SKM-1 treated with dmso at 0.1 percent for 144 hours (cell line): ENCODE measurements at regions not wholly inside any gene's neighbourhood (a gene's known extent, or its start where the extent isn't known, plus 50 kb on each side); places are given as distances from the start of the nearest gene placed in this dataset.
"Not testable (repeated sequence)": the region's sequence is repeated elsewhere in the genome, so short reads cannot be mapped to it uniquely, and the experiment has no call there.

Experiments used
- DNase-seq: peaks from one replicate; lab custom pipeline; 2025; ENCODE audit not compliant: unreplicated experiment; lab: John Stamatoyannopoulos, UW

DNA sequence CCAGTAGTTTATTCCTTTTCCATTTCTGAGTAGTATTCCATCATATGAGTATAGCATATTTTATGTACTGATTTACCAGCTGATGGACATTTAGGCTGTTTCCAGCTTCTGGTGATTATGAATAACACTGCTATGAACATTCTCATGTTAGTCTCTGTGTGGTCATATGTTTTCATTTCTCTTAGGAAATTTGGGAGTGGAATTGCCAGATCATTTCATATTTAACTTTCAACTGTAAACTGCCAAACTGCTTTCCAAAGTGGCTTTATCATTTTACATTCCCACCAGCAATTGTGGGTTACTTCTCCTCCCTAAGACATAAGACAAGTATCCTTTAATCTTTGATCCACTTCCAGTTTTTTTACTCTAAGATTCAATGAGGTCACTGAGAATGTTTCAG lies 85.7 kb upstream of the RALGPS2 start:
- DNase-seq: no peak

DNA sequence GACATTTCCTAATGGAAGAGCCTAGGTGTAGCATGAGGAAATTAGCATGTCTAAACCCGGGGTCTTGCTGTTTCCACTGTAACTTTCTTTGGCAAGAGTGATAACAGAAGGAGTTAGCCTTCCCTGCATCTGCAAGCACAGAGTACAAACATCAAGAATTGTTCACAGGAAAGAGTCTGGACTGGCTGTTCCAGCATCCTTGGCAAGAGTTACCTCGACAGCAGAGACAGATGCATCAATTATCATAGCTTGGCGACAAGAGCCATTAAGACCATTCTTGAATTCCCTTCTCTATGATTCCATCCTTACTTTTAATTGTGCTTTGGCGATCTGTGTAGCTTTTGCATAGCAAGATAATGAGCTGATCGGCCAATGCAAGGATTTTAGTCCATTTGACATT lies 82.8 kb upstream of the RALGPS2 start:
- DNase-seq: no peak

DNA sequence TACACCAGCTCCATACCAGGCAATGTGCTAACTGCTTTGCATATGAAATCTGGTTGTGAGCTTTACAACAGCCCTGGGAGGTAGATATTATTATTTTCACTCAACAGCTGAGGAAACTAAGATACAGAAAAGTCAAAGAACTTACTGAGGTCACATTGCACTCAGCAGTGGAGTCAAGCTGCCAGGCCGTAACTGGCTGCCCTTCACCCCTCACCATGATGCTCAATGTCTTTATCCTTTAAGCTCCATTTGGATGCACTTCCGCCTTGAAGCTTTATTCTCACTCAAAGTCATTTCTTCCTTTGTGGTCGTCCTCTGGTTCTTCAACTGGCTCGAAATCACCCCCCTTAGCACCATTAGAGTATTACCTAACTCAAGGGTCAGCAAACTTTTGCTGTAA lies 81.7 kb upstream of the RALGPS2 start:
- DNase-seq: no peak

DNA sequence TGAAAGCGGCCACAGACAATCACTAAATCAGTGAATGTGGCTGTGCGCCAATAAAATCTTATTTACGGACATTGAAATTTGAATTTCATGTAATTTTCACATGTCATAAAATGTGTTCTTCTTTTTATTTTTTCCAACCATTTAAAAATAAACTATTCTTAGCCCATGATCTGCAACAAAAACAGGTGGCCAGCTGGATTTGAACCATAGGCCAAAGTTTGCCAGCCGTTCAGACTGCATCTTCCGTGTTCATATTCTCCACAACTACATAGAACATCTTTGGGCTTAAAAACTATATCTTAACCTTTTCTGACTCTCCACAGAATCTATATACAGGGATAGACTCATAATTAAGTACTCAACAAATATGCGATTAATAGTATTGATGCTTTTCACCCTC lies 81.2 kb upstream of the RALGPS2 start:
- no peak for DNase-seq

DNA sequence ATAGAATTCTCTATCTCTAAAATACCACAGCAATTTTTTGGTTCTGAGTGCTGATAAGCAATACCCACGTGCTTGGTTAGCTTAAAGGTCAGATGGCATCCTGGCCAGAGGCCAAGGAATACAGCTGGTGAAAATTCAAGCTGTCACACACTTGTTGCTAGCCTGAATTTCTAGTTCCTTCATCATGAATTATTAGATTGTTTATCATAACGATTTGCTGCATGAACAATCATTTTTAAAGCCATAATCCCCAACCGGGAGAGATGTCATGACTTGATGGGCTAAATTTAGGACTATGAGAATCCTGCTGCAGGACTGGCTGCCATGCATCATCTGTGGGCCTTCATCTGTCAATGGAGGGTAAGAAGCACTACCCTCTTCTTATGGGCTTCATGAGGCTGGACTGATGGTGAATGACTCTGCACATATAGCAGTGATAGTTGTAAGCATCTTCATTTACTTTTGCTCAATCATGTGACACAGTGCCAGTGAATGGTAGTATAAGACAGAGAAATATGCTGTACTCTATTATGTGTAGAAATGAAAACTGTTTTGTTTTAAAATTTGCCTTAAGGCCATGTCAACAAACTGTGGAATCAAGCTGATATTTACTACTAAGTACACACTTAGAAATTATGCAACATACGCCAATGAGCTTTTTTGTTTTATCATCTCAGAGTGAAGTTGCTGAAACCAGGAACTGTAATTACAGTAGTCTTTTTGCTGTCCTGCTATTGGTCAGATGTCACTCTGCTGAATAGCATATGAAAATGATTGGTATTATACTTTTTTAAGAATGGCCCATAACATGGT lies 80.5 kb upstream of the RALGPS2 start:
- DNase-seq: no peak

DNA sequence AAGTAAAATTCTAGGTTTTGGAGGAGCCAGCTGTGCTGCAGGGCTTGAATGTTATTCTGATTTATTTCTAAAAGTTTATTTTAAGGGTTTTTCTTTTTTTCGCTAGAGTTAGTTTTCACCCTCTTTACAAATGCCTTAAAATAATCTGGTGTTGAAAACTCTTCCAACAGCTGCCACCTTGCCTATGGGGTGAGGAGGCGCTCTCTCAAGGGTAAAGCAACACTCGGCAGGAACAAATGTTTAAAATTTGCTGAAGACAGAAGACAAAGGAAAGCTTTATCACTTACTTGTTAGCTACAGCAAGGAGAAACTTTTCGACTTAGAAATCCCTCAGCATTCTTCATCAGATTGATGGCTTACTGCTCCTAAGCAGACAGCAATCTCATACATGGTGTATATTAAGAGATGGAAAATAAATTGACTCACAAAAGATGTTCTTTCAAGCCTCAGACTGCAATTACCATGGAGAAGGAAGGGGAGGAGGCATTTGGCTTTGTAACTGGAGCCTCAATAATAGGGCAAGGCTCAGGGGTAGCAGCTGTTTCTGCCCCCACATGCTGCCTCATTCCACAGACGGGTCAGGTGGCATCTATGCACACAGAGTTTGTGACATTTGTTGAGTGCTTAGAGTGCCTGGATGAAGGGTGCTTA lies 79.8 kb upstream of the RALGPS2 start:
- no peak for DNase-seq

DNA sequence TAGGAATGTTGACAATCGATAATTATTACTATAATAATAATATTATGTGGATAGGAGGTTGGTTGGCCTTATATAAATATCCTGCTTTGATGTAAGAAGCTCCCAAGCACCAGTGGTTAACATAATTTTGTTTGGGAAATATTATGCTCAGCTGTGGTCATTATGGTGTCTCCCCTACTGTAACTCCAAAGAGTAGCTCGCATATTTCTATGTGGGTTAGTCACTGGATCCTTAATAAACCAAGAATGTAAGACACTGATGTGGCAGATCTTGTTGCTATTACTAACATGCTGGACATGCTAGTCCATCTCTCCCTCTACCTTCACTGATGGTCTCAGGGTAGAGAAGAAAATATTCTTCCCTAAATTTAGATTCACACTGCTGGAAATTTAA lies 79.2 kb upstream of the RALGPS2 start:
- DNase-seq: no peak

DNA sequence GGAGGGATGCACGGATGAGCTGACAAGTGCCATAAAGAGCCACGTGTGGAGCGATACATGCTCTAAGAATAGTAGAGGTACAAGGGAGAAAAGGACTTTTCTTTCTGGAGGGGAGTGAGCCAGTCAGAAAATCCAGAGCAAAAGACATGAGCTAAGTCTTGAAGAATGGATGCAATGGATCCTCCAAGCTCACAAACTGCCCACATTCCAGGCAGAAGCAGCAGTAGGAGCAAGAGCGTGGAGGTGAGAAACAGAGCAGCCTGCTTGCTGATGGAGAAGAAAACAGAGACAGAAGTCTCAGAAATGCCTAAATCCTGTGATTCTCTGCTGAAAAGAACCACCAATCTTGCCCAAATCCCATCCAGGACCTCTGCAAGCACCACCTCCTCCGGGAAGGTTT lies 78.2 kb upstream of the RALGPS2 start:
- no peak for DNase-seq

DNA sequence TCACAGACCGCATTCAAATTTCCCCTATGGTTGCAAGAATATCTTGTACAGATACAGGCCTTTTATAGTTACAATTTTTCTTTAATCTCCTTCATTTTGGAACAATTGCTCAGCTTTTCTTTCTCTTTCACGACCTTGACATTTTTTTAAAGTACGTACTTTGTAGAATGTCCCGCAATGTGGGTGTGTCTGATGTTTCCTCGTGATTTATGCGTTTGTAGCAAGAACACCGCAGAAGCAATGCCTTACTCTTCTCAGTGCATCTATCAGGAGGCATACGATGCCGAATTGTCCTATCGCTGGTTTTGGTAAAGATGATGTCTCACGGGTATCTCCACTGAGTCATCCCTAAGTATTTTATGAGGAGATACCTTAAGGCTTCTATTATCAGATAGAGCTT lies 76.9 kb upstream of the RALGPS2 start:
- DNase-seq: no peak

DNA sequence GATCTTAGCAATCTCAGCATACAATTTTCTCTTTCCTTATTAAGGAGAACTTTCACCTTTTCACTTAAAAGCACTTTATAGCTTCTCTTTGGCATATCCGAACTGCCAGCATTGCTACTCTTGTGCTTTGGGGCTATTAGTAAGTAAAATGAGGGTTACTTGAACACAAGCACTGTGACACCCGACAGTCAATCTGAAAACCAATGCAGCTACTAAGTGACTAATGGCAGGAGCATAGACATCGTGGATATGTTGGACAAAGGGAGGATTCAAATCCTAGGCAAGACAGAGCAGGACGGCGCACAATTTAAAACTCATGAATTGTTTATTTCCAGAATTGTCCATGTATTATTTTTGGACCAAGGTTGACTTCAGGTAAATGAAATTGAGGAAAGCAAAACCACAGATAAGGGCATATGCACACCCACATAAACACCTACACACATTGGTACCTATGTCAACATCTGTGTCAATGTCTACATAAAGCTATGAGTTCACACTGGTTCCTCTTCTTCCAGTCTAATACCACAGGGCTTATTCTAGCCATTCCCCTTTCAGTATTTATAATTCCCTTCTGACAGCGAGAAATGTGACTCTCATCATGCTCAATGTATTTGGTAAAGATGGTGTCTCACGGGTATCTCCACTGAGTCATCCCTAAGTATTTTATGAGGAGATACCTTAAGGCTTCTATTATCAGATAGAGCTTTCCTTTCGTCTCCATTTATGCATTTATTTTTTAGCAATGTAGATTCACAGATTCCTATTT lies 75.3 kb upstream of the RALGPS2 start:
- DNase-seq: no peak

DNA sequence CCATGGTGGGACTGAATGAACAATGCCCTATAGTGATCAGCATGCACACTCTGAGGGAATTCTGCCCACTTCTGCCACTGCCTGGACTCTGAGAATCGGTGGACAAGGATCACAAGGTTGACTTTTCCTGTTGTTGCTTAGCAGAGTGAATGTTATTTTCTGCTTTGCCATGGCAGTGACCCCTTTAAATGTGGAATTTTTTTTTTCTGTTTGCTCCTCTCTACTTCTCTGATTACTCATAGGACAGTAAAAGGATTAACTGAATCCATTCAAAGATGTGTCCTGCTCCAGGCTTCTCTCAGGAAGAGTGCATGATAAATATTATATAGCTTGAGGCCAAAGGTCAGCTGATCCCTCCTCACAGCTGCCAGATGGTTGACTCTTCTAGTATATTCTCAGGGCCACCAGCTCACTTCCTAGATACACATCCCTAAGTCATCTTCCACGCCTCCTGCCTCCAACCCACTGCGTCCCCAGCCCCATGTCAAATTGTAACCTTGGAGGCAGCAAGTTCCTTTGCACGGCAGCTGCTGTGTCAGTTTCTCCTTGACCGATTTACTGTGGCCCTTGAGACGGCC lies 74.0 kb upstream of the RALGPS2 start:
- DNase-seq: no peak

DNA sequence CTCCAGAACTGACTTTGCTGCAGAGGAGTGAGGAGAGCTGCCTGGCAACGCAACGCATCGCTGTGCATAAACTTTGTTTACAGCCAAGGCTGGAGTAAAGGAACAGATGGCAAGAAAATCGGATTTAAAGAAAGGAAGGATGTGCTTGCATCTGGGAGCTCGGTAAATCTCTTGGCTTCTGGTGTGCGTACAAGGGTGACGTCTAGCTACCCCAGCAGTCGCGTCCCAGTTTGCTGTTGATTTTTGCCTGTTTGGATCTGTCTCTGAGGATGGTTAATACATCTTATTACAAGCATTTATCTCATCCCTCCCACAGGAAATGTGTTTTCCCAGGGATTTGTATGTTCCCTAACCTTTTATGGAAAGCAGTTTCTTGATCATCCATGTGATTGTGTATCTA lies 73.3 kb upstream of the RALGPS2 start:
- DNase-seq: no peak

DNA sequence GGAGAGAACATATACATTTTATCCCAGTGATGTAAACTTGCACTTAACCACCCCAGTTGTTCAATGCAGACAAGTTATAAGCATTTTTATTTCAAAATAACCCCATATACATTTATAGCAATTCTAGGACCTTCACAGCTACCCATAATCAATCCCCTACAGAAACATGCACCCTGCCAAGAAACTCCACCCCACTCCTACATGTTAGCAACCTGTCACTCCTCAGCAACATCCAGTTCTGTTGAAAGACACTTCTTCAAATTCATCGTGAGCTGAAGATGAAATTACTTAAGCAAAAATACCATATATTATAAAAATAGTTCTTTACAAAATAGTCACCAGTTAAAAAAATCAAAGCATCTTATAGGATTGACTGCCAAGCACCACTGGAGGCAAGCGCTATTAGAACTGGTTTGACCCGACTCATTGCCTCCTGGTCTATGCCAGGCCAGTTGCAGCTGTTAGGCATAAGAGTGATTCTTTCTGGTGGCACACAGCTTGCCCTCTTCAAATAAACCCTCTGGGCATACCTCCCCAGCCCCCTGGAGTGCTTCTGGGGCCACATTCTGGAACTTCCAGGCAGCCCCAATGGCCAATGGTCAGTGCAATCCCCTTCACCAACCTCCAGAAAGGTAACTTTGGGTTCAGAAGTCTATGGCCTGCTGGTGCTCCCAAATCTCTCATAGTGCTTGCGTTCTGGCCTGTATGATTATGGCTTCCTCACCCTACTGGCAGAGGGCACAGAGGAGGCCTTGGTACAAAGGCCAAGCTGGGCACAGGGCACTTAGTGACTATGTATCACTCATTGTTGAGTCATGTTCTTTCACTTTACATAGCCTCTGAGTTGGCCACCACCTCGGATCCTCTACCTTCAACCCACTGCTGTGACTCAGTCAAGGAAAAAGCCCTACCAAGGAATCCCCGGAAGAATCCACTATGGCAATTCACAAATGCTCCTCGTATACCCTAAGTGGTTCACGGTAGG lies 72.2 kb upstream of the RALGPS2 start:
- DNase-seq: no peak

DNA sequence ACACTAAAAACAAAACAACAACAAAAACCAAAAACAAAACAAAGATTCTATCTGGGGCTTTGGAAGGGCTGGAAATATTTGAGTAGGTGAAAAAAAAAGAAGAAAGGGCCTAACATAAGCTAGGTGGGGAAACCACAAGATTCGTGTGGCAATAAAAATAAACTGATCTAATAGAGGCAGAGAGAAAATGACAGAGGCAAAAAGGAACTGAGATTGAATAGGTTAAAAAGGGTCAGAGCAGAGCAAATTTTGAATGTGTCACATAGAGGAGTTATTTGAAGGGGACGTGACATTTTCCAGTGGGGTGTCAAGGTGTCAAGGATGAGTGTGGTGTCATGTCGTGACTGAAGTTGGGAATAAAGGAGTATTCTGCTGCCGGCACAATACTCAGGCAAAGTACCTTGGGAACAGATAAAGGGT lies 65.2 kb upstream of the RALGPS2 start:
- no peak for DNase-seq

DNA sequence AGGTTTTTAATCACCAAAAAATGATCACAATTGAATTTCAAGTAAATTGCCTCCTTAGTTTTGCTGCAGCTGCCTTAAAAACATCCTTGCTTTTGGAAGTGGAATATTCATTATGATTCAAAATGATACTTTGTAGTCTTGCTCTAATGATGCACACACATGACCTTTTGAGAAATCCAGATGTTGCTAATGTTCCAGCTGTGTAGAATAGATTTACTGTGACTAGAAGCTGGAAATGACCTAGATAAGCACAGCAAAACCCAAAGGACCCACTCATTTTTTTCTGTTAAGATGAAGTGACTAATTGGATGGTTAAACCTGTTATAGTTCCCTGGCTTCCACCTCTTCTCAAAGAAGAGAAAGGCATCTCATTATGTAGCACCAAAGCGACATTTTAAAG lies 64.6 kb upstream of the RALGPS2 start:
- no peak for DNase-seq

DNA sequence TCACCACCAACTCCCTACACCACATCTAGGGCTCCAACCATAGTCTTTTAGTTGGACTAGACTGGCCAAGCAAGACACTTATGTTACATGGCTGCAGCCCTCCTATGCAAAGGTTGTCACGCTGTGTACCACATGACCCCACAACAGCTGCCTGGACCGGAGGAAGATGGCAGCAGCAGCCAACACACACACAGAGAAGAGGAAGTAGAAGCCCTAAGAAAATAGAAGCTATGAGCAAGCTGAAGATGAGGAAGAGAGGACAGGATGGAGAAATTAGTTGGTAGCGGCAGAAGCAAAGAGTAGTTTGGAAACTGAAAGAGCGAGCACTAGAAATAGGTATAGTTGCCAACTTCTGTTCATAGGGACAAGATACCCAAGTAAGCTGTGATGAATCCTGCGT lies 60.8 kb upstream of the RALGPS2 start:
- peak; percentile 86 for DNase-seq

DNA sequence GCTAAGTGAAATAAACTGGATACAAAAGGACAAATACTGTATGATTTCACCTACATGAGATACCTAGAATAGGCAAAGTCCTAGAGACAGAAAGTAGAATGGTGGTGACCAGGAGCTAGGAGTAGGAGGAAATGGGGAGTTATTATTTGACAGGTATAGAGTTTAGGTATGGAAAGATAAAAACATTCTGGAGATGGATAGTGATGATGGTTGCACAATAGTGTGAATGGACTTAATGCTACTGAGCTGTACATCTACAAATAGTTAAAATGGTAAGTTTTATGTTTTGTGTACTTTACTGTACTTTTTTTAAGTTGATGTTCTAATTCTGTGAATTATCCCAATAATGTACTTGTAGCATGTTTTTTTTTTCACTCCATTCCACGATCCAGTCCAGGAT lies 59.5 kb upstream of the RALGPS2 start:
- no peak for DNase-seq

DNA sequence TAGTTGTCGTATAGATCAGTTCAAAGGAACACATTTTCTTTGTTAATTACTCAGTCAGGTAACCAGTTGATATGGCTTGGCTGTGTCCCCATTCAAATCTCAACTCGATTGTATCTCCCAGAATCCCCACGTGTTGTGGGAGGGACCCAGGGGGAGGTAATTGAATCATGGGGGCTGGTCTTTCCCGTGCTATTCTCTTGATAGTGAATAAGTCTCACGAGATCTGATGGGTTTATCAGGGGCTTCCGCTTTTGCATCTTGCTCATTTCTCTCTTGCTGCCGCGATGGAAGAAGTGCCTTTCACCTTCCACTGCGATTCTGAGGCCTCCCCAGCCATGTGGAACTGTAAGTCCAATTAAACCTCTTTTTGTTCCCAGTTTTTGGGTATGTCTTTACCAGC lies 58.2 kb upstream of the RALGPS2 start:
- DNase-seq: not testable (repeated sequence)

DNA sequence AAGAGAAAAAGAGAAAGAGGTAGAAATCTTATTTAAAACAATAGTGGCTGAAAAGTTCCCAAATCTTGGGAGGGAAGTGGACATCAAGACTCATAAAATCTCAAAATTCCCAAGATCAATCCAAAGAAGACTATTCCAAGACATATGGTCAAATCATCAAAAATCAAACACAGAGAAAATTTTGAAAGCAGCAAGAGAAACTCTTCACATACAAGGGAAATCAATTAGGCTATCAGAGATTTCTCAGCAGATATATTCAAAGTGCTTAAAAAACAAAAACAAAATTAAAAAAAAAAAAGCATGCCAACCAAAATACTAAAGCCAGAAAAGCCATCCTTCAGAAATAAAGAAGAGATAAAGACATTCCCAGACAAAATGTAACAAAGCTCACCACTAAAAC lies 52.6 kb upstream of the RALGPS2 start:
- no peak for DNase-seq

DNA sequence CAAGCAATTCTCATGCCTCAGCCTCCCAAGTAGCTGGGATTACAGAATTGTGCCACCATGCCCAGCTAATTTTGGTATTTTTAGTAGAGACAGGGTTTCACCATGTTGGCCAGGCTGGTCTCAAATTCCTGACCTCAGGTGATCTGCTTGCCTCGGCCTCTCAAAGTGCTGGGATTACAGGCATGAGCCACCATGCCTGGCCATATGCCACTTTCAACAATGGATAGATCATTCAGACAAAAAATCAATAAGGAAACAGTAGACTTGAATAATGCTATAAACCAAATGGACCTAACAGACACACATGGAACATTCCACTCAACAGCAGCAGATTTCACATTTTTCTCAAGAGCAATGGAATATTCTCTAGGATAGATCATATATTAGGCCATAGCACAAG lies 50.5 kb upstream of the RALGPS2 start:
- DNase-seq: not testable (repeated sequence)
